ENCODE measurements at regions not wholly inside any gene's neighbourhood (a gene's known extent, or its start where the extent isn't known, plus 50 kb on each side); places are given as distances from the start of the nearest gene placed in this dataset.

DNA sequence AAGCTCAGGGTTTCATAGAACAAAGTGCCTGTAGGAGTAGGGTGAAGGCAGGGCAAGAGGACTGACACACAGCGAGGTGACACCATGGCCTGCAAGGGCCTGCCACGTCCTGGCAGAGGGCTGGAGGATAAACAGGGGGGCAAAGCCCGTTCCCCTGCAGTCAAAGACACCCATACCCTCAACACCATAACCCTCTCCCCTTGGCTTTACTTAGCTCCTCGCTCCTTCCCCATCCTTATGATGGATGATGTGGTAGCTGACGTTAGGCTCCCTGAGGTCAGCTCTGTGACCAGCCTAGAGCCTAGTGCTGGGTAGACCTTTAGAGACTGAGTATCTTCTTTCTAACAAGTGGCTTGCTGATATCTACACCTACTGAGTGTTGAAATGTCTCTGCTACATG lies 683.3 kb upstream of the HS6ST1 start:
- WGBS (ENCODE audit: insufficient coverage, low coverage, missing lambda C conversion rate) = 6% methylated on average over 4 of the region's 5 CpGs
- Histone ChIP-seq H2AFZ (ENCODE audit: low read depth, low read length) (no peak overlapping the region), H3K27me3 (ENCODE audit: control insufficient read depth in 2 of 2, insufficient read depth in 2 of 2, low read length in 2 of 2) (no peaks in the 10 kb centered on the region; a peak in 1 of 5 replicates), H3K9ac (ENCODE audit: insufficient read depth in 1 of 2, low read depth in 2 of 2, low read length in 2 of 2) (no peak overlapping the region), H3K27ac (ENCODE audit: extremely low read depth, low read depth, low read length) (no peak overlapping the region), H3K9me3 (replicated peaks; ENCODE audit: control insufficient read depth, insufficient read depth, low read depth, low read length) (no peaks in the 10 kb centered on the region), H3K4me1 (replicated peaks in 1 of 2; ENCODE audit: control insufficient read depth in 2 of 2, insufficient read depth in 2 of 2, low read length in 2 of 2) (no peaks in the 10 kb centered on the region), H3K4me3 (no peak overlapping the region), H3K36me3 (ENCODE audit: control insufficient read depth, insufficient read depth, low read length) (no peaks in the 10 kb centered on the region), H3K9me1 (ENCODE audit: control insufficient read depth, insufficient read depth, low read length) (no peaks in the 10 kb centered on the region), H3K4me2 (ENCODE audit: insufficient read depth, low read length) (no peak overlapping the region), H4K20me1 (replicated peaks; ENCODE audit: control insufficient read depth, insufficient read depth, low read length) (no peaks in the 10 kb centered on the region), H3K79me2 (ENCODE audit: control insufficient read depth, insufficient read depth, low read length) (no peaks in the 10 kb centered on the region)
- no peak for DNase-seq (ENCODE audit: extremely low read depth in 1 of 4, low spot score in 3 of 4)
- BruUV-seq (replicated peaks) = no TSS peak
- no peak for TF ChIP-seq POLR2G (IDR thresholded peaks at IDR 0.05; ENCODE audit: low read depth, low read length)
- no peak for TF ChIP-seq ZNF253 (CRISPR knock-in tag; conservative IDR thresholded peaks at IDR 0.05)
- TF ChIP-seq CSDE1 (IDR thresholded peaks at IDR 0.05) = no peak
- no peak for TF ChIP-seq NCOA4 (IDR thresholded peaks at IDR 0.05; ENCODE audit: partially characterized antibody)
- no peak for TF ChIP-seq CBFB (CRISPR knock-in tag; IDR thresholded peaks at IDR 0.05)
- TF ChIP-seq, protein P1, sequence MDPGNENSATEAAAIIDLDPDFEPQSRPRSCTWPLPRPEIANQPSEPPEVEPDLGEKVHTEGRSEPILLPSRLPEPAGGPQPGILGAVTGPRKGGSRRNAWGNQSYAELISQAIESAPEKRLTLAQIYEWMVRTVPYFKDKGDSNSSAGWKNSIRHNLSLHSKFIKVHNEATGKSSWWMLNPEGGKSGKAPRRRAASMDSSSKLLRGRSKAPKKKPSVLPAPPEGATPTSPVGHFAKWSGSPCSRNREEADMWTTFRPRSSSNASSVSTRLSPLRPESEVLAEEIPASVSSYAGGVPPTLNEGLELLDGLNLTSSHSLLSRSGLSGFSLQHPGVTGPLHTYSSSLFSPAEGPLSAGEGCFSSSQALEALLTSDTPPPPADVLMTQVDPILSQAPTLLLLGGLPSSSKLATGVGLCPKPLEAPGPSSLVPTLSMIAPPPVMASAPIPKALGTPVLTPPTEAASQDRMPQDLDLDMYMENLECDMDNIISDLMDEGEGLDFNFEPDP (CRISPR knock-in tag; IDR thresholded peaks at IDR 0.05) = no peak
- TF ChIP-seq ZNF121 (CRISPR knock-in tag; conservative IDR thresholded peaks at IDR 0.05) = no peak
- TF ChIP-seq, protein P2, sequence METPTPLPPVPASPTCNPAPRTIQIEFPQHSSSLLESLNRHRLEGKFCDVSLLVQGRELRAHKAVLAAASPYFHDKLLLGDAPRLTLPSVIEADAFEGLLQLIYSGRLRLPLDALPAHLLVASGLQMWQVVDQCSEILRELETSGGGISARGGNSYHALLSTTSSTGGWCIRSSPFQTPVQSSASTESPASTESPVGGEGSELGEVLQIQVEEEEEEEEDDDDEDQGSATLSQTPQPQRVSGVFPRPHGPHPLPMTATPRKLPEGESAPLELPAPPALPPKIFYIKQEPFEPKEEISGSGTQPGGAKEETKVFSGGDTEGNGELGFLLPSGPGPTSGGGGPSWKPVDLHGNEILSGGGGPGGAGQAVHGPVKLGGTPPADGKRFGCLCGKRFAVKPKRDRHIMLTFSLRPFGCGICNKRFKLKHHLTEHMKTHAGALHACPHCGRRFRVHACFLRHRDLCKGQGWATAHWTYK (CRISPR knock-in tag; IDR thresholded peaks at IDR 0.05) = no peak
- no peak for TF ChIP-seq ZNF75A (CRISPR knock-in tag; IDR thresholded peaks at IDR 0.05)
- no peak for TF ChIP-seq TRIM28 (IDR thresholded peaks at IDR 0.05)
- TF ChIP-seq ZBTB7A (IDR thresholded peaks at IDR 0.05; ENCODE audit: borderline replicate concordance, control insufficient read depth, low read depth, low read length) = no peak
- TF ChIP-seq MTA2 (IDR thresholded peaks at IDR 0.05; ENCODE audit: low read depth) = no peak
- no peak for TF ChIP-seq HLTF (IDR thresholded peaks at IDR 0.05)
- TF ChIP-seq, protein P3, sequence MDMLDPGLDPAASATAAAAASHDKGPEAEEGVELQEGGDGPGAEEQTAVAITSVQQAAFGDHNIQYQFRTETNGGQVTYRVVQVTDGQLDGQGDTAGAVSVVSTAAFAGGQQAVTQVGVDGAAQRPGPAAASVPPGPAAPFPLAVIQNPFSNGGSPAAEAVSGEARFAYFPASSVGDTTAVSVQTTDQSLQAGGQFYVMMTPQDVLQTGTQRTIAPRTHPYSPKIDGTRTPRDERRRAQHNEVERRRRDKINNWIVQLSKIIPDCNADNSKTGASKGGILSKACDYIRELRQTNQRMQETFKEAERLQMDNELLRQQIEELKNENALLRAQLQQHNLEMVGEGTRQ (CRISPR knock-in tag; IDR thresholded peaks at IDR 0.05) = no peak
- TF ChIP-seq MYBL2 (IDR thresholded peaks at IDR 0.05; ENCODE audit: low read depth) = no peak
- no peak for TF ChIP-seq MYBL2 (CRISPR knock-in tag; IDR thresholded peaks at IDR 0.05; ENCODE audit: borderline replicate concordance)
- no peak for TF ChIP-seq HDAC1 (IDR thresholded peaks at IDR 0.05)
- no peak for TF ChIP-seq ZKSCAN8 (CRISPR knock-in tag; IDR thresholded peaks at IDR 0.05)
- POLR2A ChIA-PET = no interaction called here
- no peak for ATAC-seq
- no peak for FAIRE-seq
- CTCF ChIA-PET (ENCODE audit: low intra/inter-chr PET ratio) = no interaction called here
- in situ Hi-C loops (cut with MboI) (no loop called here), intact Hi-C loops (cut with micrococcal nuclease) (no loop called here)
